Thyroid gland (tissue), 4 donors: ENCODE measurements at regions not wholly inside any gene's neighbourhood (a gene's known extent, or its start where the extent isn't known, plus 50 kb on each side); places are given as distances from the start of the nearest gene placed in this dataset.

Experiments
- DNase-seq, 2 donors: peaks; one replicate each; pipeline ENCODE4 v3.0.0-alpha.2; 2019
- H3K27ac ChIP-seq, 3 donors: fragments of 200-600 bp; sonication (generic); 1 replicate in 2 of 3; 2 replicates in 1 of 3; pipeline ENCODE4 v1.5.1; 2016 to 2019; ENCODE audit warnings: mild to moderate bottlenecking in 1 of 3, moderate library complexity in 1 of 3
- H3K27me3 ChIP-seq: fragments of 200-600 bp; sonication (generic); one replicate; pipeline ENCODE4 v1.5.1; 2019
- H3K36me3 ChIP-seq, 2 donors: fragments of 200-600 bp; sonication (generic); one replicate each; pipeline ENCODE4 v1.5.1; 2016 to 2019
- H3K4me1 ChIP-seq, 2 donors: fragments of 200-600 bp; sonication (generic); one replicate each; pipeline ENCODE4 v1.5.1; 2017 to 2019
- H3K4me3 ChIP-seq, 3 donors: fragments of 200-600 bp; sonication (generic); replicated peaks in 1 of 3; 1 replicate in 2 of 3; 2 replicates in 1 of 3; pipeline ENCODE4 v1.5.1; 2016; ENCODE audit warnings: mild to moderate bottlenecking in 1 of 3
- H3K9me3 ChIP-seq: fragments of 200-600 bp; sonication (generic); one replicate; pipeline ENCODE4 v1.5.1; 2017
- POLR2A ChIP-seq, 2 donors: fragments of 450-650 bp; IDR thresholded peaks; one replicate each; pipeline ENCODE4 v1.6.1; 2017; ENCODE audit warnings: antibody characterized with exemption in 2 of 2, mild to moderate bottlenecking in 2 of 2, moderate library complexity in 1 of 2
- WGBS, 2 donors: methylation state at CpG; one replicate each; pipeline ENCODE4 v1.1.5; 2017; 5-methylcytosine and 5-hydroxymethylcytosine counted together
- intact Hi-C: fragments of 100-400 bp; cut with DNase I; formaldehyde crosslinking; loops from one replicate; pipeline ENCODE4 v1.15.1; 2023
- TF ChIP-seq, protein P1 (sequence below), 6 experiments: fragments of 200-600 bp in 3 of 6; fragments of 450-650 bp in 3 of 6; sonication (generic) in 3 of 6; IDR thresholded peaks; one replicate each; pipeline ENCODE4 v1.5.1; 2016 to 2019; ENCODE audit warnings: antibody characterized with exemption in 6 of 6, mild to moderate bottlenecking in 2 of 6, inconsistent platforms in 1 of 6, moderate library complexity in 1 of 6

- TF ChIP-seq POLR2A (IDR thresholded peaks at IDR 0.05) = no peak
- TF ChIP-seq, protein P1, sequence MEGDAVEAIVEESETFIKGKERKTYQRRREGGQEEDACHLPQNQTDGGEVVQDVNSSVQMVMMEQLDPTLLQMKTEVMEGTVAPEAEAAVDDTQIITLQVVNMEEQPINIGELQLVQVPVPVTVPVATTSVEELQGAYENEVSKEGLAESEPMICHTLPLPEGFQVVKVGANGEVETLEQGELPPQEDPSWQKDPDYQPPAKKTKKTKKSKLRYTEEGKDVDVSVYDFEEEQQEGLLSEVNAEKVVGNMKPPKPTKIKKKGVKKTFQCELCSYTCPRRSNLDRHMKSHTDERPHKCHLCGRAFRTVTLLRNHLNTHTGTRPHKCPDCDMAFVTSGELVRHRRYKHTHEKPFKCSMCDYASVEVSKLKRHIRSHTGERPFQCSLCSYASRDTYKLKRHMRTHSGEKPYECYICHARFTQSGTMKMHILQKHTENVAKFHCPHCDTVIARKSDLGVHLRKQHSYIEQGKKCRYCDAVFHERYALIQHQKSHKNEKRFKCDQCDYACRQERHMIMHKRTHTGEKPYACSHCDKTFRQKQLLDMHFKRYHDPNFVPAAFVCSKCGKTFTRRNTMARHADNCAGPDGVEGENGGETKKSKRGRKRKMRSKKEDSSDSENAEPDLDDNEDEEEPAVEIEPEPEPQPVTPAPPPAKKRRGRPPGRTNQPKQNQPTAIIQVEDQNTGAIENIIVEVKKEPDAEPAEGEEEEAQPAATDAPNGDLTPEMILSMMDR (IDR thresholded peaks at IDR 0.05) = no peak
- intact Hi-C loops = no loop called here
- Histone ChIP-seq H3K27me3 (no peaks in the 10 kb centered on the region), H3K4me3 (no peak overlapping the region), H3K9me3 (no peaks in the 10 kb centered on the region), H3K27ac (no peak overlapping the region), H3K36me3 (no peaks in the 10 kb centered on the region), H3K4me1 (no peaks in the 10 kb centered on the region)
- WGBS, 2 donors = 70 to 77% methylated on average over 6 of the region's 6 CpGs
- no peak for DNase-seq
Observed at GRCh38 chr5:96584712-96585111, 77.5 kb upstream of the CAST start.

DNA sequence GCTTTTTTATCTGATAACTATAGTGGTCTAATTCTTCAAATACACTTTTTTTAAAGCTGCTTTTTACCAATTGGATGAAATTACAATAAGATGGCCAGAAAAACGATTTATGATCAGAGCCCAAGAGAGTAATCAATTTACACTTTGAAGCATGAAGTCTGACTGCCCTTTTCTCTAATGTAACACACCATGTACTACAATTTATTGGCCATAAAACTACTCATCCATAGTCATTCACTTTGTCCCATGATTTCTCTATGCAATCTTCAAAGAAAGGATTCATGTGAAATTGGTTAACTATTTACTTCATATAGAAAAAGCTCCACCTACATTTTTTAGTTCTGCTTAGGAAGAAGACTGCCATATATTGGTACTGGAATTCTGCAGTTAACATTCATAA lies 73.6 kb upstream of the CAST start:
- intact Hi-C loops = no loop called here
- TF ChIP-seq POLR2A (IDR thresholded peaks at IDR 0.05) = no peak
- TF ChIP-seq, protein P1 (IDR thresholded peaks at IDR 0.05) = no peak
- H3K9me3 ChIP-seq = no peaks in the 10 kb centered on the region
- H3K27me3 ChIP-seq = no peaks in the 10 kb centered on the region
- DNase-seq = no peak
- no peaks in the 10 kb centered on the region for H3K36me3 ChIP-seq
- H3K27ac ChIP-seq = no peak overlapping the region
- 80 to 90% methylated on average over 1 of the region's 1 CpG for WGBS, 2 donors
- no peak overlapping the region for H3K4me3 ChIP-seq
- no peaks in the 10 kb centered on the region for H3K4me1 ChIP-seq

GRCh38 chr5:96590796-96591195 lies 71.4 kb upstream of the CAST start:
- H3K4me3 ChIP-seq = no peak overlapping the region
- no peaks in the 10 kb centered on the region for H3K4me1 ChIP-seq
- H3K27ac ChIP-seq = no peak overlapping the region
- no peak for DNase-seq
- no peaks in the 10 kb centered on the region for H3K36me3 ChIP-seq
- intact Hi-C loops = no loop called here
- TF ChIP-seq, protein P1 (IDR thresholded peaks at IDR 0.05) = no peak
- 70 to 86% methylated on average over 2 of the region's 2 CpGs for WGBS, 2 donors
- H3K9me3 ChIP-seq = no peaks in the 10 kb centered on the region
- no peaks in the 10 kb centered on the region for H3K27me3 ChIP-seq

- no peak overlapping the region for H3K27ac ChIP-seq
- no peak for TF ChIP-seq POLR2A (IDR thresholded peaks at IDR 0.05)
- TF ChIP-seq, protein P1 (IDR thresholded peaks at IDR 0.05) = peak in 1 of 6 experiments; percentile 32
- no peak overlapping the region for H3K4me3 ChIP-seq
- intact Hi-C loops = no loop called here
- no peak for DNase-seq
- H3K9me3 ChIP-seq = no peaks in the 10 kb centered on the region
- no peaks in the 10 kb centered on the region for H3K27me3 ChIP-seq
- no peaks in the 10 kb centered on the region for H3K4me1 ChIP-seq
- H3K36me3 ChIP-seq = no peaks in the 10 kb centered on the region
- 86 to 93% methylated on average over 6 of the region's 6 CpGs for WGBS, 2 donors
Observed at GRCh38 chr5:96595300-96596090, 66.7 kb upstream of the CAST start.

GRCh38 chr5:96597438-96598020 lies 64.6 kb upstream of the CAST start:
- Histone ChIP-seq H3K9me3 (no peaks in the 10 kb centered on the region), H3K4me3 (no peak overlapping the region), H3K27me3 (no peaks in the 10 kb centered on the region), H3K36me3 (no peaks in the 10 kb centered on the region), H3K27ac (no peak overlapping the region), H3K4me1 (no peaks in the 10 kb centered on the region)
- 82 to 86% methylated on average over 4 of the region's 4 CpGs for WGBS, 2 donors
- TF ChIP-seq, protein P1 (IDR thresholded peaks at IDR 0.05) = no peak
- TF ChIP-seq POLR2A (IDR thresholded peaks at IDR 0.05) = no peak
- intact Hi-C loops = no loop called here
- DNase-seq = no peak
